Lower leg skin (tissue), 4 donors: ENCODE measurements at regions not wholly inside any gene's neighbourhood (a gene's known extent, or its start where the extent isn't known, plus 50 kb on each side); places are given as distances from the start of the nearest gene placed in this dataset.

Experiments used
- DNase-seq, 2 donors: peaks; one replicate each; pipeline ENCODE4 v3.0.0-alpha.2; 2019; ENCODE audit warnings: low spot score in 2 of 2
- H3K4me3 ChIP-seq: fragments of 200-600 bp; sonication (generic); 2 replicates; pipeline ENCODE4 v1.5.1; 2017; ENCODE audit warnings: mild to moderate bottlenecking, low read depth; ENCODE audit not compliant: poor library complexity, severe bottlenecking
- POLR2A ChIP-seq, 2 donors: fragments of 450-650 bp; IDR thresholded peaks; one replicate each; pipeline ENCODE4 v1.6.1; 2016 to 2017; ENCODE audit warnings: antibody characterized with exemption in 2 of 2, mild to moderate bottlenecking in 1 of 2, moderate library complexity in 1 of 2
- WGBS, 2 donors: methylation state at CpG; one replicate each; pipeline ENCODE4 v1.1.5; 2018; 5-methylcytosine and 5-hydroxymethylcytosine counted together
- intact Hi-C: fragments of 100-400 bp; cut with DNase I; formaldehyde crosslinking; loops from one replicate; pipeline ENCODE4 v1.15.0; 2023; ENCODE audit warnings: low total_unique reads
- TF ChIP-seq, protein P1 (sequence below), 3 donors: fragments of 450-650 bp; IDR thresholded peaks; one replicate each; pipeline ENCODE4 v1.5.1; 2016; ENCODE audit warnings: antibody characterized with exemption in 3 of 3, mild to moderate bottlenecking in 3 of 3, moderate library complexity in 2 of 3

DNA sequence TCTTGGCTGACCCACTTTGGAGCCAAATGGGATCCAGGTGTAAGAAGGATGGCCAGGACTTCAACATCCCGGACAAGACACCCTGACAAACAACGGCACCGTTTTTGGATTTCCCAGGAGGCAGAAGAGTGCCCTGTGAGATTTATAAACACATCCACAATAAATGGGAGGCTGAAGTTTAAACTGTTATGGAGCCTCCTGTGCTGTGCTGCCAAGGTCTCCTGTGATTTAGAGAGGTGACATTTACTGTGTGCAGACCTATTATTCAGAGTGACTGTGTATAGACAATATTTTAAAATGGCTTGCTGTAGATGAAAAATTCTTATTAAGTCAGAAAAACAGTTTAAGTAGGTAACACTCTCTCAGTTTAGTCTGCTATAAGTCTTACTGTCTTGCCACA lies 401.5 kb upstream of the ETAA1 start:
- intact Hi-C loops: no loop called here
- no peak for DNase-seq
- no peak overlapping the region for H3K4me3 ChIP-seq
- WGBS, 2 donors: 89 to 95% methylated on average over 3 of the region's 3 CpGs
- TF ChIP-seq, protein P1, sequence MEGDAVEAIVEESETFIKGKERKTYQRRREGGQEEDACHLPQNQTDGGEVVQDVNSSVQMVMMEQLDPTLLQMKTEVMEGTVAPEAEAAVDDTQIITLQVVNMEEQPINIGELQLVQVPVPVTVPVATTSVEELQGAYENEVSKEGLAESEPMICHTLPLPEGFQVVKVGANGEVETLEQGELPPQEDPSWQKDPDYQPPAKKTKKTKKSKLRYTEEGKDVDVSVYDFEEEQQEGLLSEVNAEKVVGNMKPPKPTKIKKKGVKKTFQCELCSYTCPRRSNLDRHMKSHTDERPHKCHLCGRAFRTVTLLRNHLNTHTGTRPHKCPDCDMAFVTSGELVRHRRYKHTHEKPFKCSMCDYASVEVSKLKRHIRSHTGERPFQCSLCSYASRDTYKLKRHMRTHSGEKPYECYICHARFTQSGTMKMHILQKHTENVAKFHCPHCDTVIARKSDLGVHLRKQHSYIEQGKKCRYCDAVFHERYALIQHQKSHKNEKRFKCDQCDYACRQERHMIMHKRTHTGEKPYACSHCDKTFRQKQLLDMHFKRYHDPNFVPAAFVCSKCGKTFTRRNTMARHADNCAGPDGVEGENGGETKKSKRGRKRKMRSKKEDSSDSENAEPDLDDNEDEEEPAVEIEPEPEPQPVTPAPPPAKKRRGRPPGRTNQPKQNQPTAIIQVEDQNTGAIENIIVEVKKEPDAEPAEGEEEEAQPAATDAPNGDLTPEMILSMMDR (IDR thresholded peaks at IDR 0.05): no peak
- no peak for TF ChIP-seq POLR2A (IDR thresholded peaks at IDR 0.05)

DNA sequence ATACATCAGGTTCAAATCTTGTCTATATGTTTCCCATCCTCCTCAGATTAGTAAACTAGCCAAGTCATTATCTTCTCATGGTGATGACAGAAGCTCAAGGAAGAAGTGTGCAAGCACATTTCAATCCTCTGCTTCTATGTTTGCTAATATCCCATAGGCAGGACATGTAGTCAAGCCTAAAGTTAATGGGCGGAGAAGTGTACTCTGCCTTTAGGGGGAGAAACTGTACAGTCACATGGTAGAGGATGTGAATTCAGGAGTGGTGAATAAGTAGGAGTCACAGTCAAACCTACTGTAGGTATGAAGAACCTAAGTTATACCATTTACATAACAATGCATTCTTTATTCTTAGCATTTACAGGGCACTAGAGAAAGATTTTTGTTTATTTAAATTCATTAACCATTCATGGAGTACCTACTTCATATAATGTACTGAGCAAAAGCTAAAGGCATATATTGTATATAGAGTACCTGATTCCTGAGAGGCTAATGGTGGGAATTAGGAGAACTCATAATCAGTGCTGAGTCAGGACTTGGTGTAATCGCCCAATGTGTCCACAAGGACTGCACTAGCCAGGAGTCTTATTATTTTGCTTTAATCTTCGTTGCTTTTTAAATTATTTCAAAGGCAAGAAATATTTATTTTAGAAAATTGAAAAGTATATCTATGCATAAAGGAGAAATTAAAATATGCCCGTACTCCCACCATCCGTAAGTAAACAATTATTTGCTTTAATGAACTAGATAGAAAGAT lies 394.3 kb upstream of the ETAA1 start:
- H3K4me3 ChIP-seq: no peak overlapping the region
- 91 to 94% methylated on average over 5 of the region's 5 CpGs for WGBS, 2 donors
- TF ChIP-seq, protein P1 (IDR thresholded peaks at IDR 0.05): no peak
- no peak for TF ChIP-seq POLR2A (IDR thresholded peaks at IDR 0.05)
- DNase-seq: no peak
- intact Hi-C loops: no loop called here

DNA sequence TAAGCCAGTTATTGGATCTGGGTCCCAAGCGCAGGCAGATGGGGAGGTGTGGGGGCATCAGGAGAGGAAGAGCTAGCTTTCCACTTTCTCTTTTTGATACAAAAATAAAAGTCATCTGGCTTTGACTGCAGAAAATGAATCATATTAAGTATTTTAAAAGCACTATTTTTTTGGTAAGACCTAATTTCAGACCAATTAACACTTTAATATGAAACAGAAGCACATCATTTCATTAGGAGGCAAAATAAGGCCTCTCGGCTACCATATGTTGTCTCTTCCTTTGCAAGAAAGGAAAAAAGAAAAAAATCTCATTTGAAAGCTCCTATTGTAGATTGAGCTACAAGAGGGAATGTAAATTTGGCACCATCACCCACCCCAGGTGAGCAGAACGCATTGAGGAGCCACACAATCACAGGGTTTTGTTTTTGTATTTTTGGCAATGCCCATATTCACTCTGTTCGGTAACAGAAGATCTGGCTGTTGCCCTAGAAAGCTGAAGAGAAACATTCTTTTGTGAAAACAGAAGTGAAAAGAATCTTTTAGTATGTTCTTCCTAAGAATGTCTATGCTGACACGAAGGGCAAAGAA lies 390.7 kb upstream of the ETAA1 start:
- no peak for TF ChIP-seq POLR2A (IDR thresholded peaks at IDR 0.05)
- TF ChIP-seq, protein P1 (IDR thresholded peaks at IDR 0.05): no peak
- no peak for DNase-seq
- WGBS, 2 donors: 62 to 75% methylated on average over 5 of the region's 5 CpGs
- H3K4me3 ChIP-seq: no peak overlapping the region
- intact Hi-C loops: no loop called here

DNA sequence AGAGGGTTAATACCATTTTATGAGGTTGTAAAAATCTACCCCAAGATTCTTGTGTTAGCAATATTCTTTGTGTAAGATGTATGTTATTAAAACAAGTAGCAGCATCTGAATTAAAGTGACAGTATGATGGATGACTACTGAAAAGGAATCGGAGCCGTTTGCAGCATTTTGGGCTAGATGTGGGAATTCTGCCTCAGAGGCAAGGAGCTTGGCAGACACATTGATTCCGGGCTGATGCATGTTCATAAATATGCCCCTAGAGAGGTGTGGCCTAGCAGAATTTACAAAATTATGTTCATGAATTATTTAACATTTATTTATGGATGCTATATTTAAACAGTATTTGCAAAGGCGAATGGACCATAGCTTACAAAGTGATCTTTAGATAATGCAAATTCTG lies 389.0 kb upstream of the ETAA1 start:
- H3K4me3 ChIP-seq: no peak overlapping the region
- 47 to 53% methylated on average over 4 of the region's 4 CpGs for WGBS, 2 donors
- no peak for TF ChIP-seq POLR2A (IDR thresholded peaks at IDR 0.05)
- TF ChIP-seq, protein P1 (IDR thresholded peaks at IDR 0.05): no peak
- intact Hi-C loops: no loop called here
- DNase-seq: no peak

DNA sequence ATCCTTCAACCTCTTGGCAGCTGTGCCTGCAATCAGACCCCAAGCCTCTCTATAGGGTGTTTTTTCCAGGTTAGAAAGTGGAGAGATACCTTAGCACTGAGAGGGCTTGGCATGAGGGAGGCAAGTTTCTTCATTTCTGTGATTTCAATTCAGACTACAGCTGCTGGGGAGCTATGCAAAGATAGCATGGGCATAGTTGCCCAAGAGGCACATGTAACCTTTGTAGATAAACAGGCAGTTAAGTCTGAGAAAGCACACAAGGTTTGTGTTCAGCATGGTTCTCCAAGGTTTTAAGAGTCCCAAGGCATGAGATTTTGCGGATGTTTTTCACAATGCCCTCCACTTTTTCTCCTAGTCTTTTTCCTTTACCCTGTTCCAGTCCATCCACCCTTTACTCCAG lies 385.0 kb upstream of the ETAA1 start:
- DNase-seq: no peak
- TF ChIP-seq, protein P1 (IDR thresholded peaks at IDR 0.05): no peak
- no peak for TF ChIP-seq POLR2A (IDR thresholded peaks at IDR 0.05)
- H3K4me3 ChIP-seq: no peak overlapping the region
- WGBS, 2 donors: 100% methylated on average over 1 of the region's 1 CpG
- intact Hi-C loops: no loop called here
